Sigmoid colon (tissue), 4 donors: ENCODE measurements at regions not wholly inside any gene's neighbourhood (a gene's known extent, or its start where the extent isn't known, plus 50 kb on each side); places are given as distances from the start of the nearest gene placed in this dataset.

Experiments used
- EP300 ChIP-seq, 4 donors: sonication (generic); formaldehyde crosslinking; IDR thresholded peaks; one replicate each; pipeline ENCODE4 v1.6.1; 2017; ENCODE audit warnings: antibody characterized with exemption in 4 of 4
- POLR2A ChIP-seq, 2 donors: fragments of 450-650 bp; IDR thresholded peaks; one replicate each; pipeline ENCODE4 v1.6.1; 2016; ENCODE audit warnings: antibody characterized with exemption in 2 of 2, mild to moderate bottlenecking in 2 of 2, moderate library complexity in 2 of 2
- POLR2AphosphoS5 ChIP-seq, 4 donors: sonication (generic); formaldehyde crosslinking; IDR thresholded peaks; one replicate each; pipeline ENCODE4 v1.6.1; 2017; ENCODE audit warnings: antibody characterized with exemption in 4 of 4
- TF ChIP-seq, protein P1 (sequence below), 4 experiments: fragments of 450-650 bp in 3 of 4; fragments of 200-600 bp in 1 of 4; IDR thresholded peaks; one replicate each; pipeline ENCODE4 v1.5.1; 2016 to 2019; ENCODE audit warnings: antibody characterized with exemption in 4 of 4, mild to moderate bottlenecking in 3 of 4, moderate library complexity in 2 of 4

DNA sequence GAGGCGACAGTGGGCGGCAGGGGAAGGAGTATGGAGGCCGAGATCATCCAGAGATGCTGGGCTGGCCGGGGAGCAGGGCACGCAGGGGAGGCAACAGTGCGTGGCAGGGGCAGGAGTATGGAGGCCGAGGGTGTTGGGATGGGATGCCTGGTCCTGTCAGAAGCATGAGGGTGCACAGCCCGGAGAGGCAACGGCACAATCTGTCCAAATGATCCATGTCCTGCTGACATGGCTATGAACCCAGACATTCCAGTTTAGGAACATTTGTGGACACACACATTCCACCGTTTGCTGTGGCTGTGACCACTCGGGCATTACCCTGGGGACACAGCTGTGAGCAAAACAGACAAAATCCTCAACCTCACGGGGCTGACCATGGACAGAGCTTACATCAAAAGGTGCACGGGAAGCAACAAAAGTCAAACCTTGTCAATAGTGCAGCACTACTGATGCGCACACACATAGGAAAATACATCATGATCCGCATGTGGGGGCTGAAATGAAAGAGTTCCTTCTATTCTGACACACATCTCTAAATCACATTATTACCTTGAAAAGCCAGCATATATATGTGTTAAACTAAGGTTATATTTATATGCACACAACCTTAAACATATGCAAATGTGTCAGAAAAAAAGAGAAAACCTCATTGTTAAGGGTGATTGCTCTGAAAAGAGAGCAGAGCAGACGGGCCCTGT lies 144.0 kb upstream of the GPC1 start:
- TF ChIP-seq, protein P1, sequence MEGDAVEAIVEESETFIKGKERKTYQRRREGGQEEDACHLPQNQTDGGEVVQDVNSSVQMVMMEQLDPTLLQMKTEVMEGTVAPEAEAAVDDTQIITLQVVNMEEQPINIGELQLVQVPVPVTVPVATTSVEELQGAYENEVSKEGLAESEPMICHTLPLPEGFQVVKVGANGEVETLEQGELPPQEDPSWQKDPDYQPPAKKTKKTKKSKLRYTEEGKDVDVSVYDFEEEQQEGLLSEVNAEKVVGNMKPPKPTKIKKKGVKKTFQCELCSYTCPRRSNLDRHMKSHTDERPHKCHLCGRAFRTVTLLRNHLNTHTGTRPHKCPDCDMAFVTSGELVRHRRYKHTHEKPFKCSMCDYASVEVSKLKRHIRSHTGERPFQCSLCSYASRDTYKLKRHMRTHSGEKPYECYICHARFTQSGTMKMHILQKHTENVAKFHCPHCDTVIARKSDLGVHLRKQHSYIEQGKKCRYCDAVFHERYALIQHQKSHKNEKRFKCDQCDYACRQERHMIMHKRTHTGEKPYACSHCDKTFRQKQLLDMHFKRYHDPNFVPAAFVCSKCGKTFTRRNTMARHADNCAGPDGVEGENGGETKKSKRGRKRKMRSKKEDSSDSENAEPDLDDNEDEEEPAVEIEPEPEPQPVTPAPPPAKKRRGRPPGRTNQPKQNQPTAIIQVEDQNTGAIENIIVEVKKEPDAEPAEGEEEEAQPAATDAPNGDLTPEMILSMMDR (IDR thresholded peaks at IDR 0.05) = no peak
- TF ChIP-seq EP300 (IDR thresholded peaks at IDR 0.05) (no peak), POLR2A (IDR thresholded peaks at IDR 0.05) (no peak), POLR2AphosphoS5 (IDR thresholded peaks at IDR 0.05) (no peak)
